ENCODE measurements at regions not wholly inside any gene's neighbourhood (a gene's known extent, or its start where the extent isn't known, plus 50 kb on each side); places are given as distances from the start of the nearest gene placed in this dataset.

GRCh38 chr5:68776381-68776780 is 317.4 kb upstream of the SLC30A5 start (continued):
- no peak for TF ChIP-seq ARID4B (CRISPR knock-in tag; IDR thresholded peaks at IDR 0.05)
- TF ChIP-seq ZHX1 (conservative IDR thresholded peaks at IDR 0.05; ENCODE audit: low read length), result no peak
- no peak for TF ChIP-seq ZNF121 (CRISPR knock-in tag; conservative IDR thresholded peaks at IDR 0.05)
- TF ChIP-seq HEY1 (CRISPR knock-in tag; IDR thresholded peaks at IDR 0.05; ENCODE audit: borderline replicate concordance), result no peak
- no peak for TF ChIP-seq TCF15 (CRISPR knock-in tag; IDR thresholded peaks at IDR 0.05)
- no peak for TF ChIP-seq SETDB1 (IDR thresholded peaks at IDR 0.05; ENCODE audit: low read length)
- no peak for TF ChIP-seq SAFB2 (IDR thresholded peaks at IDR 0.05; ENCODE audit: borderline replicate concordance, low read depth, low read length, severe bottlenecking)
- no peak for TF ChIP-seq NFIC (IDR thresholded peaks at IDR 0.05)
- TF ChIP-seq NRF1 (conservative IDR thresholded peaks at IDR 0.05 in 1 of 2, IDR thresholded peaks at IDR 0.05 in 1 of 2), result no peak
- TF ChIP-seq RNF2 (IDR thresholded peaks at IDR 0.05), result no peak
- no peak for TF ChIP-seq STAT6 (CRISPR knock-in tag; IDR thresholded peaks at IDR 0.05)
- no peak for TF ChIP-seq ZNF184 (CRISPR knock-in tag; IDR thresholded peaks at IDR 0.05)

Data from K562 (cell line).